WTC11 (cell line): ENCODE measurements at regions not wholly inside any gene's neighbourhood (a gene's known extent, or its start where the extent isn't known, plus 50 kb on each side); places are given as distances from the start of the nearest gene placed in this dataset.

Experiments used
- ATAC-seq: fragments of 200-7000 bp; cut with Tn5 transposase; 2 replicates; pipeline ENCODE4 v1.10.0; 2021; ENCODE audit warnings: mild to moderate bottlenecking, moderate library complexity
- CTCF ChIA-PET: fragments of 300-600 bp; sonication (Branson Sonifier 250); formaldehyde crosslinking; loops from one replicate; lab custom pipeline; 2021; ENCODE audit warnings: antibody characterized with exemption; lab: Charles Lee
- POLR2A ChIA-PET: fragments of 350-600 bp; sonication (Branson Sonifier 250); formaldehyde crosslinking; loops from one replicate; lab custom pipeline; 2021; ENCODE audit warnings: antibody characterized with exemption; lab: Charles Lee
- DNase-seq: peaks from one replicate; pipeline ENCODE4 v3.0.0; 2021; ENCODE audit warnings: low spot score
- H3K27ac Mint-ChIP-seq: 2 replicates; pipeline ENCODE4 v1.8.0; 2021; ENCODE audit warnings: mixed read lengths
- H3K27me3 Mint-ChIP-seq: 2 replicates; pipeline ENCODE4 v1.8.0; 2021; ENCODE audit warnings: low read depth, mild to moderate bottlenecking, moderate library complexity, mixed read lengths
- H3K36me3 Mint-ChIP-seq: 2 replicates; pipeline ENCODE4 v1.8.0; 2021; ENCODE audit warnings: mixed read lengths
- H3K4me1 Mint-ChIP-seq: 2 replicates; pipeline ENCODE4 v1.8.0; 2022; ENCODE audit warnings: mixed read lengths
- H3K4me3 Mint-ChIP-seq: 2 replicates; pipeline ENCODE4 v1.8.0; 2021; ENCODE audit warnings: mild to moderate bottlenecking, moderate library complexity, mixed read lengths
- H3K9me3 Mint-ChIP-seq: 2 replicates; pipeline ENCODE4 v1.8.0; 2021; ENCODE audit warnings: mixed read lengths
- ATF1 ChIP-seq: sonication (generic); formaldehyde crosslinking; IDR thresholded peaks from 2 replicates; pipeline ENCODE4 v1.8.1; 2023; ENCODE audit warnings: mild to moderate bottlenecking, moderate library complexity, missing genetic modification reagents
- CBFB ChIP-seq: sonication (generic); formaldehyde crosslinking; IDR thresholded peaks from 2 replicates; pipeline ENCODE4 v1.8.1; 2022; ENCODE audit warnings: mild to moderate bottlenecking, low read depth, missing genetic modification reagents
- CREM ChIP-seq: sonication (generic); formaldehyde crosslinking; IDR thresholded peaks from 2 replicates; pipeline ENCODE4 v1.8.1; 2022; ENCODE audit warnings: mild to moderate bottlenecking, missing genetic modification reagents, moderate library complexity
- ELF4 ChIP-seq: sonication (generic); formaldehyde crosslinking; IDR thresholded peaks from 2 replicates; pipeline ENCODE4 v1.8.1; 2022; ENCODE audit warnings: low read depth, mild to moderate bottlenecking, moderate library complexity, missing genetic modification reagents
- ETV6 ChIP-seq: sonication (generic); formaldehyde crosslinking; IDR thresholded peaks from 2 replicates; pipeline ENCODE4 v1.8.1; 2022; ENCODE audit warnings: mild to moderate bottlenecking, missing genetic modification reagents
- FOXJ3 ChIP-seq: sonication (generic); formaldehyde crosslinking; IDR thresholded peaks from 2 replicates; pipeline ENCODE4 v1.9.0; 2021; ENCODE audit warnings: missing genetic modification reagents, mild to moderate bottlenecking, borderline replicate concordance
- FOXP1 ChIP-seq: sonication (generic); formaldehyde crosslinking; IDR thresholded peaks from 2 replicates; pipeline ENCODE4 v1.8.0; 2022; ENCODE audit warnings: missing genetic modification reagents, mild to moderate bottlenecking, moderate library complexity, borderline replicate concordance
- GRHL2 ChIP-seq: fragments of 250-450 bp; sonication (Bioruptor Pico); IDR thresholded peaks from 2 replicates; pipeline ENCODE4 v1.8.0; 2022; ENCODE audit warnings: mild to moderate bottlenecking, moderate library complexity; ENCODE audit not compliant: insufficient replicate concordance, severe bottlenecking
- GTF2I ChIP-seq: fragments of 250-450 bp; sonication (Bioruptor Pico); conservative IDR thresholded peaks from 2 replicates; pipeline ENCODE4 v1.4.0; 2021; ENCODE audit warnings: mild to moderate bottlenecking
- HMGA2 ChIP-seq: fragments of 250-450 bp; sonication (Bioruptor Pico); IDR thresholded peaks from 2 replicates; pipeline ENCODE4 v1.4.0; 2021; ENCODE audit warnings: mild to moderate bottlenecking, moderate library complexity
- MXD4 ChIP-seq: fragments of 250-450 bp; sonication (Bioruptor Pico); IDR thresholded peaks from 2 replicates; pipeline ENCODE4 v1.8.0; 2021; ENCODE audit warnings: mild to moderate bottlenecking, moderate library complexity, borderline replicate concordance
- MYBL2 ChIP-seq: sonication (generic); formaldehyde crosslinking; IDR thresholded peaks from 2 replicates; pipeline ENCODE4 v1.8.1; 2023; ENCODE audit warnings: mild to moderate bottlenecking, moderate library complexity, missing genetic modification reagents
- NFATC4 ChIP-seq: fragments of 250-450 bp; sonication (Bioruptor Pico); IDR thresholded peaks from 2 replicates; pipeline ENCODE4 v1.9.0; 2021; ENCODE audit warnings: mild to moderate bottlenecking
- NR2C2 ChIP-seq: sonication (generic); formaldehyde crosslinking; IDR thresholded peaks from 2 replicates; pipeline ENCODE4 v1.8.0; 2022; ENCODE audit warnings: mild to moderate bottlenecking, missing genetic modification reagents
- PRRX2 ChIP-seq: fragments of 250-450 bp; sonication (Bioruptor Pico); IDR thresholded peaks from 2 replicates; pipeline ENCODE4 v1.8.0; 2021; ENCODE audit warnings: mild to moderate bottlenecking
- SMAD3 ChIP-seq: sonication (generic); formaldehyde crosslinking; IDR thresholded peaks from 2 replicates; pipeline ENCODE4 v1.8.0; 2022; ENCODE audit warnings: missing genetic modification reagents, mild to moderate bottlenecking, borderline replicate concordance
- SP1 ChIP-seq: sonication (generic); formaldehyde crosslinking; conservative IDR thresholded peaks from 2 replicates; pipeline ENCODE4 v1.8.1; 2022; ENCODE audit warnings: missing genetic modification reagents
- TCF7 ChIP-seq: sonication (generic); formaldehyde crosslinking; IDR thresholded peaks from 2 replicates; pipeline ENCODE4 v1.8.0; 2022; ENCODE audit warnings: mild to moderate bottlenecking, low read depth, missing genetic modification reagents, moderate library complexity
- TEAD4 ChIP-seq: sonication (generic); formaldehyde crosslinking; IDR thresholded peaks from 2 replicates; pipeline ENCODE4 v1.8.0; 2022; ENCODE audit warnings: mild to moderate bottlenecking, missing genetic modification reagents
- ZNF121 ChIP-seq: sonication (generic); formaldehyde crosslinking; IDR thresholded peaks from 2 replicates; pipeline ENCODE4 v1.8.0; 2023; ENCODE audit warnings: missing genetic modification reagents
- TF ChIP-seq, protein P1 (sequence below): sonication (generic); formaldehyde crosslinking; IDR thresholded peaks from 2 replicates; pipeline ENCODE4 v1.8.1; 2022; ENCODE audit warnings: missing genetic modification reagents, borderline replicate concordance
- TF ChIP-seq, protein P2 (sequence below): sonication (generic); formaldehyde crosslinking; IDR thresholded peaks from 2 replicates; pipeline ENCODE4 v1.8.1; 2023; ENCODE audit warnings: mild to moderate bottlenecking, missing genetic modification reagents, moderate library complexity
- TF ChIP-seq, protein P3 (sequence below): fragments of 250-450 bp; sonication (Bioruptor Pico); IDR thresholded peaks from 2 replicates; pipeline ENCODE4 v1.9.0; 2021; ENCODE audit warnings: mild to moderate bottlenecking
- TF ChIP-seq, protein P4 (sequence below): sonication (generic); formaldehyde crosslinking; IDR thresholded peaks from 2 replicates; pipeline ENCODE4 v1.8.1; 2023; ENCODE audit warnings: mild to moderate bottlenecking, moderate library complexity, missing genetic modification reagents
- TF ChIP-seq, protein P5 (sequence below): sonication (generic); formaldehyde crosslinking; IDR thresholded peaks from 2 replicates; pipeline ENCODE4 v1.8.0; 2022; ENCODE audit warnings: missing genetic modification reagents
- TF ChIP-seq, protein P6 (sequence below): fragments of 250-450 bp; sonication (Bioruptor Pico); IDR thresholded peaks from 2 replicates; pipeline ENCODE4 v1.8.0; 2021; ENCODE audit warnings: mild to moderate bottlenecking

DNA sequence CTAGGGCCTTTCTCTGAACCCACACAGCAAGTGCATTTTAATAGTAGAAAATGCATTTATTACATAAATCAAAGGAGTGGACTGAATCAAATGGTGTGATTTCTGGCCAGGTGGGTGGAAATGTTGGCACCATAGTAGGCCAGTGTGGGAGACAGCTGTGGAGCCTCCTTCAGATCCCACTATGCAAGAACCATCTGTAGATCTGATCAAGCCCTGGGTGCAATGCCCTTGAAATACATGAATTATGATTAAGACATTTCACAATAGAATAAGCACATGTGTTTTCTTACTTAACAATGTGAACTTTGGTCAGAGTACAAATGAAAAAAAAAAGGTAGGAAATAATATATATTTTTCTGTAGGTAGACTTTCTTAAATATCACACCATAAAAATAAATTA is 204.3 kb downstream of the PCDH7 start:
- peaks cover 39% of the 10 kb centered on the region for H3K4me1 Mint-ChIP-seq
- no peak overlapping the region for H3K27ac Mint-ChIP-seq
- ATAC-seq = no peak
- H3K27me3 Mint-ChIP-seq = no peaks in the 10 kb centered on the region
- H3K36me3 Mint-ChIP-seq = no peaks in the 10 kb centered on the region
- peaks cover 6% of the 10 kb centered on the region for H3K9me3 Mint-ChIP-seq
- ChIA-PET POLR2A (no interaction called here), CTCF (no interaction called here)
- no peak overlapping the region for H3K4me3 Mint-ChIP-seq
- TF ChIP-seq, protein P1, sequence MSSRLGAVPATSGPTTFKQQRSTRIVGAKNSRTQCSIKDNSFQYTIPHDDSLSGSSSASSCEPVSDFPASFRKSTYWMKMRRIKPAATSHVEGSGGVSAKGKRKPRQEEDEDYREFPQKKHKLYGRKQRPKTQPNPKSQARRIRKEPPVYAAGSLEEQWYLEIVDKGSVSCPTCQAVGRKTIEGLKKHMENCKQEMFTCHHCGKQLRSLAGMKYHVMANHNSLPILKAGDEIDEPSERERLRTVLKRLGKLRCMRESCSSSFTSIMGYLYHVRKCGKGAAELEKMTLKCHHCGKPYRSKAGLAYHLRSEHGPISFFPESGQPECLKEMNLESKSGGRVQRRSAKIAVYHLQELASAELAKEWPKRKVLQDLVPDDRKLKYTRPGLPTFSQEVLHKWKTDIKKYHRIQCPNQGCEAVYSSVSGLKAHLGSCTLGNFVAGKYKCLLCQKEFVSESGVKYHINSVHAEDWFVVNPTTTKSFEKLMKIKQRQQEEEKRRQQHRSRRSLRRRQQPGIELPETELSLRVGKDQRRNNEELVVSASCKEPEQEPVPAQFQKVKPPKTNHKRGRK = no peak
- TF ChIP-seq, protein P2, sequence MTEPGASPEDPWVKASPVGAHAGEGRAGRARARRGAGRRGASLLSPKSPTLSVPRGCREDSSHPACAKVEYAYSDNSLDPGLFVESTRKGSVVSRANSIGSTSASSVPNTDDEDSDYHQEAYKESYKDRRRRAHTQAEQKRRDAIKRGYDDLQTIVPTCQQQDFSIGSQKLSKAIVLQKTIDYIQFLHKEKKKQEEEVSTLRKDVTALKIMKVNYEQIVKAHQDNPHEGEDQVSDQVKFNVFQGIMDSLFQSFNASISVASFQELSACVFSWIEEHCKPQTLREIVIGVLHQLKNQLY = no peak
- TF ChIP-seq ELF4 (CRISPR knock-in tag) (no peak), TCF7 (CRISPR knock-in tag) (no peak), ETV6 (CRISPR knock-in tag) (no peak), CREM (no peak), SP1 (no peak), PRRX2 (CRISPR knock-in tag) (no peak), GRHL2 (no peak), MYBL2 (no peak), ZNF121 (CRISPR knock-in tag) (no peak), SMAD3 (no peak), ATF1 (CRISPR knock-in tag) (no peak), TEAD4 (CRISPR knock-in tag) (no peak), MXD4 (CRISPR knock-in tag) (no peak), NFATC4 (CRISPR knock-in tag) (no peak)
- TF ChIP-seq, protein P3, sequence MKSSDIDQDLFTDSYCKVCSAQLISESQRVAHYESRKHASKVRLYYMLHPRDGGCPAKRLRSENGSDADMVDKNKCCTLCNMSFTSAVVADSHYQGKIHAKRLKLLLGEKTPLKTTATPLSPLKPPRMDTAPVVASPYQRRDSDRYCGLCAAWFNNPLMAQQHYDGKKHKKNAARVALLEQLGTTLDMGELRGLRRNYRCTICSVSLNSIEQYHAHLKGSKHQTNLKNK = no peak
- TF ChIP-seq, protein P4, sequence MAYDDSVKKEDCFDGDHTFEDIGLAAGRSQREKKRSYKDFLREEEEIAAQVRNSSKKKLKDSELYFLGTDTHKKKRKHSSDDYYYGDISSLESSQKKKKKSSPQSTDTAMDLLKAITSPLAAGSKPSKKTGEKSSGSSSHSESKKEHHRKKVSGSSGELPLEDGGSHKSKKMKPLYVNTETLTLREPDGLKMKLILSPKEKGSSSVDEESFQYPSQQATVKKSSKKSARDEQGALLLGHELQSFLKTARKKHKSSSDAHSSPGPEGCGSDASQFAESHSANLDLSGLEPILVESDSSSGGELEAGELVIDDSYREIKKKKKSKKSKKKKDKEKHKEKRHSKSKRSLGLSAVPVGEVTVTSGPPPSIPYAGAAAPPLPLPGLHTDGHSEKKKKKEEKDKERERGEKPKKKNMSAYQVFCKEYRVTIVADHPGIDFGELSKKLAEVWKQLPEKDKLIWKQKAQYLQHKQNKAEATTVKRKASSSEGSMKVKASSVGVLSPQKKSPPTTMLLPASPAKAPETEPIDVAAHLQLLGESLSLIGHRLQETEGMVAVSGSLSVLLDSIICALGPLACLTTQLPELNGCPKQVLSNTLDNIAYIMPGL (CRISPR knock-in tag) = no peak
- TF ChIP-seq, protein P5, sequence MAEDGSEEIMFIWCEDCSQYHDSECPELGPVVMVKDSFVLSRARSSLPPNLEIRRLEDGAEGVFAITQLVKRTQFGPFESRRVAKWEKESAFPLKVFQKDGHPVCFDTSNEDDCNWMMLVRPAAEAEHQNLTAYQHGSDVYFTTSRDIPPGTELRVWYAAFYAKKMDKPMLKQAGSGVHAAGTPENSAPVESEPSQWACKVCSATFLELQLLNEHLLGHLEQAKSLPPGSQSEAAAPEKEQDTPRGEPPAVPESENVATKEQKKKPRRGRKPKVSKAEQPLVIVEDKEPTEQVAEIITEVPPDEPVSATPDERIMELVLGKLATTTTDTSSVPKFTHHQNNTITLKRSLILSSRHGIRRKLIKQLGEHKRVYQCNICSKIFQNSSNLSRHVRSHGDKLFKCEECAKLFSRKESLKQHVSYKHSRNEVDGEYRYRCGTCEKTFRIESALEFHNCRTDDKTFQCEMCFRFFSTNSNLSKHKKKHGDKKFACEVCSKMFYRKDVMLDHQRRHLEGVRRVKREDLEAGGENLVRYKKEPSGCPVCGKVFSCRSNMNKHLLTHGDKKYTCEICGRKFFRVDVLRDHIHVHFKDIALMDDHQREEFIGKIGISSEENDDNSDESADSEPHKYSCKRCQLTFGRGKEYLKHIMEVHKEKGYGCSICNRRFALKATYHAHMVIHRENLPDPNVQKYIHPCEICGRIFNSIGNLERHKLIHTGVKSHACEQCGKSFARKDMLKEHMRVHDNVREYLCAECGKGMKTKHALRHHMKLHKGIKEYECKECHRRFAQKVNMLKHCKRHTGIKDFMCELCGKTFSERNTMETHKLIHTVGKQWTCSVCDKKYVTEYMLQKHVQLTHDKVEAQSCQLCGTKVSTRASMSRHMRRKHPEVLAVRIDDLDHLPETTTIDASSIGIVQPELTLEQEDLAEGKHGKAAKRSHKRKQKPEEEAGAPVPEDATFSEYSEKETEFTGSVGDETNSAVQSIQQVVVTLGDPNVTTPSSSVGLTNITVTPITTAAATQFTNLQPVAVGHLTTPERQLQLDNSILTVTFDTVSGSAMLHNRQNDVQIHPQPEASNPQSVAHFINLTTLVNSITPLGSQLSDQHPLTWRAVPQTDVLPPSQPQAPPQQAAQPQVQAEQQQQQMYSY (CRISPR knock-in tag) = no peak
- DNase-seq = no peak

DNA sequence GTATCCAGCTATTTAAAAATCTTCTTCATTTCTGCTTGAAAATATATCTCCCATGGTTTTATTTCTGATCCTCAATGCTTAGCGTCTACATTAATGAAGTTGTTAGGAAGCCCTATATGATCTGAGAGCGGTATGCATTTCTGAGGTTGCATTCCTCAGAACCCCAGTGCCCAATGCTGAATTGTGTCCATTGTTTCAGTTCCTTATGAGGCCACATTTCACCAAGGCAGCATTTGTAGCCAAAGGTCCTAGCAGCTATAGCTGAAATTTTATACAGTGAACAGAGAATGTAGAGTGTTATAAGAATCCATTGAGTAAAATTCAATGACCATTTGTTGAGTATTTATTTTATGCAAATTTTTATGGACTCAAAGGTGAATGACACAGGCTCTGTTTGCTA is 209.5 kb downstream of the PCDH7 start:
- no peak overlapping the region for H3K4me3 Mint-ChIP-seq
- peaks cover 32% of the 10 kb centered on the region for H3K4me1 Mint-ChIP-seq
- peaks cover 6% of the 10 kb centered on the region for H3K9me3 Mint-ChIP-seq
- no peak overlapping the region for H3K27ac Mint-ChIP-seq
- no peaks in the 10 kb centered on the region for H3K36me3 Mint-ChIP-seq
- DNase-seq (no peak), ATAC-seq (no peak)
- ChIA-PET POLR2A (no interaction called here), CTCF (no interaction called here)
- H3K27me3 Mint-ChIP-seq = no peaks in the 10 kb centered on the region
- TF ChIP-seq NR2C2 (CRISPR knock-in tag) (no peak), CBFB (CRISPR knock-in tag) (no peak), GTF2I (CRISPR knock-in tag) (no peak), FOXP1 (CRISPR knock-in tag) (no peak), HMGA2 (CRISPR knock-in tag) (no peak), FOXJ3 (CRISPR knock-in tag) (no peak), ETV6 (CRISPR knock-in tag) (no peak), TCF7 (CRISPR knock-in tag) (no peak)
- TF ChIP-seq, protein P4 (CRISPR knock-in tag) = no peak
- TF ChIP-seq, protein P6, sequence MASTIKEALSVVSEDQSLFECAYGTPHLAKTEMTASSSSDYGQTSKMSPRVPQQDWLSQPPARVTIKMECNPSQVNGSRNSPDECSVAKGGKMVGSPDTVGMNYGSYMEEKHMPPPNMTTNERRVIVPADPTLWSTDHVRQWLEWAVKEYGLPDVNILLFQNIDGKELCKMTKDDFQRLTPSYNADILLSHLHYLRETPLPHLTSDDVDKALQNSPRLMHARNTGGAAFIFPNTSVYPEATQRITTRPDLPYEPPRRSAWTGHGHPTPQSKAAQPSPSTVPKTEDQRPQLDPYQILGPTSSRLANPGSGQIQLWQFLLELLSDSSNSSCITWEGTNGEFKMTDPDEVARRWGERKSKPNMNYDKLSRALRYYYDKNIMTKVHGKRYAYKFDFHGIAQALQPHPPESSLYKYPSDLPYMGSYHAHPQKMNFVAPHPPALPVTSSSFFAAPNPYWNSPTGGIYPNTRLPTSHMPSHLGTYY (CRISPR knock-in tag) = no peak
